T1000 (cell line): ENCODE measurements at regions not wholly inside any gene's neighbourhood (a gene's known extent, or its start where the extent isn't known, plus 50 kb on each side); places are given as distances from the start of the nearest gene placed in this dataset.

Source experiments
- DNase-seq: peaks from one replicate; lab custom pipeline; 2025; ENCODE audit warnings: mixed read lengths; lab: John Stamatoyannopoulos, UW

- no peak for DNase-seq
Measured at GRCh38 chr5:68407311-68408239, 192.0 kb downstream of the PIK3R1 start.

- no peak for DNase-seq
Measured at GRCh38 chr5:68408345-68408871, 192.9 kb downstream of the PIK3R1 start.

- no peak for DNase-seq
Measured at GRCh38 chr5:68409259-68409658, 193.7 kb downstream of the PIK3R1 start.

GRCh38 chr5:68411161-68411560 is 195.6 kb downstream of the PIK3R1 start:
- DNase-seq, result no peak

GRCh38 chr5:68415177-68416085 is 199.9 kb downstream of the PIK3R1 start:
- no peak for DNase-seq

- DNase-seq, result no peak
Measured at GRCh38 chr5:68416714-68417113, 201.2 kb downstream of the PIK3R1 start.

GRCh38 chr5:68418201-68418600 is 202.6 kb downstream of the PIK3R1 start:
- DNase-seq, result no peak

- DNase-seq, result no peak
Measured at GRCh38 chr5:68418680-68419079, 203.1 kb downstream of the PIK3R1 start.

- no peak for DNase-seq
Measured at GRCh38 chr5:68419081-68419636, 203.6 kb downstream of the PIK3R1 start.

- DNase-seq, result no peak
Measured at GRCh38 chr5:68419637-68420452, 204.3 kb downstream of the PIK3R1 start.

- no peak for DNase-seq
Measured at GRCh38 chr5:68420476-68421344, 205.2 kb downstream of the PIK3R1 start.

GRCh38 chr5:68421485-68422220 is 206.1 kb downstream of the PIK3R1 start:
- no peak for DNase-seq

GRCh38 chr5:68423154-68423811 is 207.7 kb downstream of the PIK3R1 start:
- DNase-seq, result no peak

- DNase-seq, result no peak
Measured at GRCh38 chr5:68424799-68425537, 209.4 kb downstream of the PIK3R1 start.

GRCh38 chr5:68426586-68426985 is 211.0 kb downstream of the PIK3R1 start:
- no peak for DNase-seq

GRCh38 chr5:68428231-68428811 is 212.8 kb downstream of the PIK3R1 start:
- no peak for DNase-seq

- DNase-seq, result no peak
Measured at GRCh38 chr5:68429510-68429909, 214.0 kb downstream of the PIK3R1 start.

GRCh38 chr5:68430279-68430678 is 214.7 kb downstream of the PIK3R1 start:
- DNase-seq, result no peak
